ENCODE measurements at regions not wholly inside any gene's neighbourhood (a gene's known extent, or its start where the extent isn't known, plus 50 kb on each side); places are given as distances from the start of the nearest gene placed in this dataset.
"Not testable (repeated sequence)": the region's sequence is repeated elsewhere in the genome, so short reads cannot be mapped to it uniquely, and the experiment has no call there.

GRCh38 chr4:147288512-147288911, 192.4 kb upstream of the EDNRA start (continued):
- no peak for TF ChIP-seq TSHZ2 (CRISPR knock-in tag; IDR thresholded peaks at IDR 0.05)
- TF ChIP-seq CSRNP3 (CRISPR knock-in tag; IDR thresholded peaks at IDR 0.05), result no peak
- TF ChIP-seq ZNF565 (CRISPR knock-in tag; conservative IDR thresholded peaks at IDR 0.05; ENCODE audit: low read depth), result no peak
- TF ChIP-seq ZNF8 (CRISPR knock-in tag; IDR thresholded peaks at IDR 0.05), result no peak

GRCh38 chr4:147289181-147289580, 191.7 kb upstream of the EDNRA start:
- no peak for ATAC-seq
- no peak for TF ChIP-seq ESRRG (CRISPR knock-in tag; IDR thresholded peaks at IDR 0.05)
- TF ChIP-seq SNAI2 (CRISPR knock-in tag; IDR thresholded peaks at IDR 0.05), result no peak
- TF ChIP-seq ZC3H10 (CRISPR knock-in tag; IDR thresholded peaks at IDR 0.05), result no peak
- TF ChIP-seq CREB5 (CRISPR knock-in tag; IDR thresholded peaks at IDR 0.05; ENCODE audit: low read depth), result no peak
- TF ChIP-seq GLIS3 (CRISPR knock-in tag; IDR thresholded peaks at IDR 0.05), result no peak

- ATAC-seq, result not testable (repeated sequence)
Measured at GRCh38 chr4:147292604-147293313, 188.1 kb upstream of the EDNRA start.

- ATAC-seq, result not testable (repeated sequence)
Measured at GRCh38 chr4:147293314-147293677, 187.6 kb upstream of the EDNRA start.

- ATAC-seq, result no peak
Measured at GRCh38 chr4:147299205-147299604, 181.7 kb upstream of the EDNRA start.

More at GRCh38 chr4:147299205-147299604, 181.7 kb upstream of the EDNRA start:
- TF ChIP-seq BACH2 (CRISPR knock-in tag; IDR thresholded peaks at IDR 0.05; ENCODE audit: borderline replicate concordance) (no peak), CSDC2 (CRISPR knock-in tag; IDR thresholded peaks at IDR 0.05) (no peak), ZNF70 (CRISPR knock-in tag; IDR thresholded peaks at IDR 0.05) (no peak), ARNTL (CRISPR knock-in tag; IDR thresholded peaks at IDR 0.05; ENCODE audit: borderline replicate concordance, low read depth) (no peak), PPARA (CRISPR knock-in tag; IDR thresholded peaks at IDR 0.05; ENCODE audit: borderline replicate concordance) (no peak), ZNF565 (CRISPR knock-in tag; conservative IDR thresholded peaks at IDR 0.05; ENCODE audit: low read depth) (no peak), ESRRG (CRISPR knock-in tag; IDR thresholded peaks at IDR 0.05) (no peak), OSR1 (CRISPR knock-in tag; IDR thresholded peaks at IDR 0.05) (no peak), PATZ1 (CRISPR knock-in tag; IDR thresholded peaks at IDR 0.05; ENCODE audit: borderline replicate concordance) (no peak), ZNF8 (CRISPR knock-in tag; IDR thresholded peaks at IDR 0.05) (no peak), TCF4 (CRISPR knock-in tag; IDR thresholded peaks at IDR 0.05; ENCODE audit: borderline replicate concordance) (no peak), RARB (CRISPR knock-in tag; IDR thresholded peaks at IDR 0.05) (no peak), GLIS3 (CRISPR knock-in tag; IDR thresholded peaks at IDR 0.05) (no peak), TOX (CRISPR knock-in tag; IDR thresholded peaks at IDR 0.05; ENCODE audit: borderline replicate concordance) (no peak)
